ENCODE measurements at regions not wholly inside any gene's neighbourhood (a gene's known extent, or its start where the extent isn't known, plus 50 kb on each side); places are given as distances from the start of the nearest gene placed in this dataset.

- WGBS, 10 experiments = 22 to 80% (median 50%) methylated on average over 2 to 6 of the region's 6 CpGs
- peak in 6 of 8 experiments; percentile 22 to 83 (median 52) for ATAC-seq (replicated peaks in 6 of 8)
- in situ Hi-C loops (cut with MboI; ENCODE audit: low pct_unique_long_range_greater_than_20kb in 2 of 9, low sequenced_read_pairs in 9 of 9, unreplicated experiment in 9 of 9) = no loop called here
Measured at GRCh38 chr4:123478859-123479345, 82.3 kb downstream of the SPRY1 start.

GRCh38 chr4:123479944-123480343 lies 83.3 kb downstream of the SPRY1 start:
- Histone ChIP-seq H3K4me3 (no peak overlapping the region), H3K4me1 (replicated peaks in 1 of 2) (peaks cover 4 to 5% of the 10 kb centered on the region in 2 donors), H3K27ac (no peak overlapping the region)
- ATAC-seq (replicated peaks in 6 of 8) = no peak
- WGBS, 10 experiments = 63 to 100% (median 79%) methylated on average over 1 to 2 of the region's 2 CpGs; no CpG with 5 or more reads in 4 of the 10 experiments
- in situ Hi-C loops (cut with MboI; ENCODE audit: low pct_unique_long_range_greater_than_20kb in 2 of 9, low sequenced_read_pairs in 9 of 9, unreplicated experiment in 9 of 9) = no loop called here

More at GRCh38 chr4:123478859-123479345, 82.3 kb downstream of the SPRY1 start:
- no peak overlapping the region for H3K4me3 ChIP-seq
- H3K27ac ChIP-seq = no peak overlapping the region
- peaks cover 4 to 5% of the 10 kb centered on the region in 2 donors for H3K4me1 ChIP-seq (replicated peaks in 1 of 2)

- H3K27ac ChIP-seq = no peak overlapping the region
- in situ Hi-C loops (cut with MboI; ENCODE audit: low pct_unique_long_range_greater_than_20kb in 2 of 9, low sequenced_read_pairs in 9 of 9, unreplicated experiment in 9 of 9) = no loop called here
- WGBS, 10 experiments = 20 to 100% (median 92%) methylated on average over 1 to 5 of the region's 7 CpGs; no CpG with 5 or more reads in 1 of the 10 experiments
Measured at GRCh38 chr4:123480706-123481418, 84.3 kb downstream of the SPRY1 start.

GRCh38 chr4:123481717-123482116 lies 85.1 kb downstream of the SPRY1 start:
- WGBS, 10 experiments = 0 to 100% (median 94%) methylated on average over 1 to 3 of the region's 3 CpGs
- no peak overlapping the region for H3K27ac ChIP-seq
- no peak overlapping the region for H3K4me3 ChIP-seq
- H3K4me1 ChIP-seq (replicated peaks in 1 of 2) = peaks cover 10 to 14% of the 10 kb centered on the region in 2 donors
- no peak for ATAC-seq (replicated peaks in 6 of 8)
- in situ Hi-C loops (cut with MboI; ENCODE audit: low pct_unique_long_range_greater_than_20kb in 2 of 9, low sequenced_read_pairs in 9 of 9, unreplicated experiment in 9 of 9) = no loop called here

More at GRCh38 chr4:123480706-123481418, 84.3 kb downstream of the SPRY1 start:
- no peak overlapping the region for H3K4me3 ChIP-seq
- peaks cover 7 to 9% of the 10 kb centered on the region in 2 donors for H3K4me1 ChIP-seq (replicated peaks in 1 of 2)
- no peak for ATAC-seq (replicated peaks in 6 of 8)

GRCh38 chr4:123484291-123484926 lies 87.8 kb downstream of the SPRY1 start:
- H3K4me3 ChIP-seq = no peak overlapping the region
- H3K27ac ChIP-seq = no peak overlapping the region
- in situ Hi-C loops (cut with MboI; ENCODE audit: low pct_unique_long_range_greater_than_20kb in 2 of 9, low sequenced_read_pairs in 9 of 9, unreplicated experiment in 9 of 9) = no loop called here
- no peak for ATAC-seq (replicated peaks in 6 of 8)
- WGBS, 10 experiments = 0 to 100% (median 88%) methylated on average over 1 to 4 of the region's 4 CpGs; no CpG with 5 or more reads in 2 of the 10 experiments
- H3K4me1 ChIP-seq (replicated peaks in 1 of 2) = peaks cover 5 to 10% of the 10 kb centered on the region in 2 donors

GRCh38 chr4:123485601-123486000 lies 89.0 kb downstream of the SPRY1 start:
- Histone ChIP-seq H3K4me3 (no peak overlapping the region), H3K4me1 (replicated peaks in 1 of 2) (peaks cover 5 to 10% of the 10 kb centered on the region in 2 donors), H3K27ac (peak overlapping the region in 1 of 2 donors; percentile 17)
- in situ Hi-C loops (cut with MboI; ENCODE audit: low pct_unique_long_range_greater_than_20kb in 2 of 9, low sequenced_read_pairs in 9 of 9, unreplicated experiment in 9 of 9) = no loop called here
- WGBS, 10 experiments = 20 to 60% (median 46%) methylated on average over 1 of the region's 1 CpG; no CpG with 5 or more reads in 6 of the 10 experiments
- no peak for ATAC-seq (replicated peaks in 6 of 8)

GRCh38 chr4:123488916-123489315 lies 92.3 kb downstream of the SPRY1 start:
- ATAC-seq (replicated peaks in 6 of 8) = peak in 7 of 8 experiments; percentile 59 to 97 (median 80)
- in situ Hi-C loops (cut with MboI; ENCODE audit: low pct_unique_long_range_greater_than_20kb in 2 of 9, low sequenced_read_pairs in 9 of 9, unreplicated experiment in 9 of 9) = no loop called here
- H3K4me1 ChIP-seq (replicated peaks in 1 of 2) = peaks cover 5 to 10% of the 10 kb centered on the region in 2 donors
- no peak overlapping the region for H3K4me3 ChIP-seq
- 29 to 93% (median 62%) methylated on average over 2 to 5 of the region's 5 CpGs; no CpG with 5 or more reads in 1 of the 10 experiments for WGBS, 10 experiments
- H3K27ac ChIP-seq = no peak overlapping the region

GRCh38 chr4:123495530-123495929 lies 98.9 kb downstream of the SPRY1 start:
- no peak for ATAC-seq (replicated peaks in 6 of 8)
- H3K4me1 ChIP-seq (replicated peaks in 1 of 2) = no peaks in the 10 kb centered on the region
- WGBS, 10 experiments = 90 to 100% (median 94%) methylated on average over 2 of the region's 2 CpGs; no CpG with 5 or more reads in 7 of the 10 experiments
- H3K4me3 ChIP-seq = no peak overlapping the region
- H3K27ac ChIP-seq = no peak overlapping the region
- in situ Hi-C loops (cut with MboI; ENCODE audit: low pct_unique_long_range_greater_than_20kb in 2 of 9, low sequenced_read_pairs in 9 of 9, unreplicated experiment in 9 of 9) = no loop called here

GRCh38 chr4:123496421-123496820 lies 99.8 kb downstream of the SPRY1 start:
- in situ Hi-C loops (cut with MboI; ENCODE audit: low pct_unique_long_range_greater_than_20kb in 2 of 9, low sequenced_read_pairs in 9 of 9, unreplicated experiment in 9 of 9) = no loop called here
- Histone ChIP-seq H3K4me1 (replicated peaks in 1 of 2) (no peaks in the 10 kb centered on the region), H3K27ac (no peak overlapping the region), H3K4me3 (no peak overlapping the region)
- 77 to 100% (median 97%) methylated on average over 1 to 4 of the region's 4 CpGs; no CpG with 5 or more reads in 6 of the 10 experiments for WGBS, 10 experiments
- no peak for ATAC-seq (replicated peaks in 6 of 8)

- Histone ChIP-seq H3K4me3 (no peak overlapping the region), H3K4me1 (replicated peaks in 1 of 2) (no peaks in the 10 kb centered on the region), H3K27ac (no peak overlapping the region)
- 32 to 67% (median 60%) methylated on average over 1 to 6 of the region's 6 CpGs; no CpG with 5 or more reads in 1 of the 10 experiments for WGBS, 10 experiments
- ATAC-seq (replicated peaks in 6 of 8) = peak in 3 of 8 experiments; percentile 16 to 88 (median 72)
- in situ Hi-C loops (cut with MboI; ENCODE audit: low pct_unique_long_range_greater_than_20kb in 2 of 9, low sequenced_read_pairs in 9 of 9, unreplicated experiment in 9 of 9) = no loop called here
Measured at GRCh38 chr4:123497340-123497739, 100.7 kb downstream of the SPRY1 start.

GRCh38 chr4:123501733-123502132 lies 105.1 kb downstream of the SPRY1 start:
- peaks cover 7% of the 10 kb centered on the region in 2 donors for H3K4me1 ChIP-seq (replicated peaks in 1 of 2)
- no peak overlapping the region for H3K4me3 ChIP-seq
- H3K27ac ChIP-seq = no peak overlapping the region
- in situ Hi-C loops (cut with MboI; ENCODE audit: low pct_unique_long_range_greater_than_20kb in 2 of 9, low sequenced_read_pairs in 9 of 9, unreplicated experiment in 9 of 9) = no loop called here
- ATAC-seq (replicated peaks in 6 of 8) = no peak
- 14 to 100% (median 73%) methylated on average over 1 of the region's 1 CpG for WGBS, 10 experiments

- in situ Hi-C loops (cut with MboI; ENCODE audit: low pct_unique_long_range_greater_than_20kb in 2 of 9, low sequenced_read_pairs in 9 of 9, unreplicated experiment in 9 of 9) = no loop called here
- peaks cover 8 to 11% of the 10 kb centered on the region in 2 donors for H3K4me1 ChIP-seq (replicated peaks in 1 of 2)
- WGBS, 10 experiments = 70 to 100% (median 100%) methylated on average over 1 to 4 of the region's 4 CpGs; no CpG with 5 or more reads in 1 of the 10 experiments
- ATAC-seq (replicated peaks in 6 of 8) = no peak
- no peak overlapping the region for H3K4me3 ChIP-seq
- H3K27ac ChIP-seq = no peak overlapping the region
Measured at GRCh38 chr4:123503698-123504363, 107.2 kb downstream of the SPRY1 start.

All from motor neuron (in vitro differentiated cells).